MCF 10A (cell line): ENCODE measurements at regions not wholly inside any gene's neighbourhood (a gene's known extent, or its start where the extent isn't known, plus 50 kb on each side); places are given as distances from the start of the nearest gene placed in this dataset.

Source experiments
- BruUV-seq: library from RNA; stranded (reverse); fragments of 400-500 nt; replicated peaks from 2 replicates; lab custom pipeline; 2021; lab: Mats Ljungman, UMichigan
- CTCF ChIA-PET: fragments of 300-600 bp; sonication (Branson Sonifier 250); formaldehyde crosslinking; extraction: SDS; loops from one replicate; lab custom pipeline; 2021; ENCODE audit warnings: antibody characterized with exemption, inconsistent platforms; lab: Yijun Ruan, JAX
- POLR2A ChIA-PET: fragments of 300-600, 350-650 bp; sonication (Branson Sonifier 250); formaldehyde crosslinking; extraction: SDS; loops from one replicate; lab custom pipeline; 2020; ENCODE audit warnings: antibody characterized with exemption, inconsistent platforms; lab: Yijun Ruan, JAX
- DNase-seq: peaks from one replicate; pipeline ENCODE4 v3.0.0-alpha.2; 2018; ENCODE audit not compliant: unreplicated experiment
- H3K27ac Mint-ChIP-seq: one replicate; pipeline ENCODE4 v1.8.0; 2022; ENCODE audit warnings: mild to moderate bottlenecking, low read depth, mixed read lengths; ENCODE audit not compliant: unreplicated experiment
- H3K27me3 Mint-ChIP-seq: one replicate; pipeline ENCODE4 v1.8.0; 2022; ENCODE audit warnings: mixed read lengths; ENCODE audit not compliant: insufficient read depth, unreplicated experiment
- H3K36me3 Mint-ChIP-seq: one replicate; pipeline ENCODE4 v1.8.0; 2022; ENCODE audit warnings: mild to moderate bottlenecking, moderate library complexity, mixed read lengths; ENCODE audit not compliant: insufficient read depth, unreplicated experiment
- H3K4me1 Mint-ChIP-seq: one replicate; pipeline ENCODE4 v1.8.0; 2022; ENCODE audit warnings: mixed read lengths; ENCODE audit not compliant: insufficient read depth, unreplicated experiment
- H3K4me3 Mint-ChIP-seq: one replicate; pipeline ENCODE4 v1.8.0; 2022; ENCODE audit warnings: mild to moderate bottlenecking, moderate library complexity, mixed read lengths; ENCODE audit not compliant: unreplicated experiment
- H3K9me3 Mint-ChIP-seq: one replicate; pipeline ENCODE4 v1.8.0; 2022; ENCODE audit warnings: mixed read lengths; ENCODE audit not compliant: unreplicated experiment
- CTCF ChIP-seq: fragments of 200-600 bp; IDR thresholded peaks from one replicate; pipeline ENCODE4 v1.8.0; 2022; ENCODE audit warnings: antibody characterized with exemption, mild to moderate bottlenecking; ENCODE audit not compliant: unreplicated experiment
- intact Hi-C: fragments of 100-400 bp; cut with micrococcal nuclease; formaldehyde crosslinking; loops from 2 replicates; pipeline ENCODE4 v1.14.1; 2022

- Mint-ChIP-seq H3K4me1 (peaks cover 4% of the 10 kb centered on the region), H3K36me3 (no peaks in the 10 kb centered on the region), H3K27me3 (no peaks in the 10 kb centered on the region), H3K4me3 (no peak overlapping the region), H3K27ac (no peak overlapping the region), H3K9me3 (no peaks in the 10 kb centered on the region)
- CTCF ChIA-PET = interaction anchor here (0.5 to 1.2 kb wide), 4 partner anchors 21 to 303 kb away, joined by 3 to 8 read pairs (median 4); no protein-coding TSS in a partner anchor
- DNase-seq = no peak
- intact Hi-C loops = no loop called here
- no peak for TF ChIP-seq CTCF
- no TSS peak for BruUV-seq
- POLR2A ChIA-PET = interaction anchor here (0.6 kb wide), 1 partner anchor 214 kb away, joined by 3 read pairs; no protein-coding TSS in a partner anchor
Measured at GRCh38 chr3:194084284-194084683, 51.7 kb upstream of the HES1 start.
